ENCODE measurements at regions not wholly inside any gene's neighbourhood (a gene's known extent, or its start where the extent isn't known, plus 50 kb on each side); places are given as distances from the start of the nearest gene placed in this dataset.

DNA sequence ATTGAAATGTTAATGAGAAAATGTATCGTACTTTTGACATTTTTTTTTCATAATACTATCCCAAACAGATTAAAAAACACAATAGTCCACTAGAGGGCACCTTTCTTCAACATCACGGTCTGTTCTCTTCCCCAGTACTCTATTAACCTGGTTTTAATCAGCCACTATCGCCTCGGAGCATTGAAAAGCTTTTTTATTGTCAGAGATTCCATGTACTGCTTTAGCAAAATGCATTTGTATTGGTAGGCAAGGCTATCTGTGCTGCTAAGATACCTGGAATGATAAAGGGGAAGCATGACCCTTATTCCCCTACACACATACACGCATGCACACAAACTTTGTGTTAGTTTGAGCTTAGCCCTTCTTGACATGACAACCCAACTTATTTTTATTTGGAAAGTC is 160.1 kb upstream of the IL12A start:
- TF ChIP-seq CTCF (conservative IDR thresholded peaks at IDR 0.05 in 1 of 2, IDR thresholded peaks at IDR 0.05 in 1 of 2; ENCODE audit: low read depth in 1 of 2, low read length in 2 of 2), result peak; percentile 44 to 48
- no peak for TF ChIP-seq EZH2 (IDR thresholded peaks at IDR 0.05; ENCODE audit: low read length, missing control alignments)
